ENCODE measurements at regions not wholly inside any gene's neighbourhood (a gene's known extent, or its start where the extent isn't known, plus 50 kb on each side); places are given as distances from the start of the nearest gene placed in this dataset.

DNA sequence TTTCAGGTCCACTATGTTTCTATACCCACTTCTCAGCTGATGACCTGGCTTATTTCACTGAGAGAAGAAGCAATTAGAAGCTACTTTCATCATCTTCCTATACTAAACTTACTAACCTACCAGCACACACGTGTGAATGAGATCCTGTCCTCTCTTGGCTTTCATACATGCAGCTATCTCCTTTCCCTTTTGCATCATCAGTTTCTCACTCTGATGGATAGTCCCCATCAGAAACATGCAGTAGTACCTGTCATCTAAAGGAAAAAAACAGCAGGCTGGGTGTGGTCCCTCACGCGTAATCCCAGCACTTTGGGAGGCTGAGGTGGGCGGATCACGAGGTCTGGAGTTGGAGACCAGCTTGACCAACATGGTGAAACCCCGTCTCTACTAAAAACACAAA is 237.6 kb upstream of the C2CD4B start:
- Histone ChIP-seq H3K4me3 (ENCODE audit: low read depth, low read length) (no peak overlapping the region), H3K27ac (no peak overlapping the region)
- no peak for DNase-seq

DNA sequence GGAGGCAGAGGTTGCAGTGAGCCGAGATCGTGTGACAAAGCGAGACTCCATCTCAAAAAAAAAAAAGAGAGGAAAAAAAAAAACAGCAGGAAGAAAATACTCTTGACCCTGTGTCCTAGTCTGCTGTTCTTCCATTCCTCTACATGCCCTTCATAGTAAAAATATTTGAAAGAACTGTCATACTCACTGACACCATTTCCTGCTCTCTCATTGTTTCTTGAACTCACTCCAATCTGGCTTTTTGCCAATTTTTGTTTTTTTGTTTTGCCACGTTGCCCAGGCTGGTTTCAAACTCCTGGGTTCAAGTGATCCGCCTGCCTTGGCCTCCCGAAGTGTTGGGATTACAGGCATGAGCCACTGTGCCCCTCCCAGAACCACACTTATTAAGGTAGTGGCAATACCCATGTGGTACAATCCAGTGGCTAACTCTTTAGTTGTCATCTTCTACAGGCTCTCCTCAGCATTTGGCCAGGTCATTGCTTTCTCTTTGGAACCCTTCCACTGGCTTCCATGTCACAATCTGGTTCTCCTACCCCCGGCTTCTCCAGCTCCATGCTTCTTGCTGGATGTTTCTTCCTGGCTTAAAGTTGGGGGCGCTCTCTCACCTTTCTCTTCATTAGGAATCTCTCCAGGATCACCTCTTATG is 238.2 kb upstream of the C2CD4B start:
- H3K4me3 ChIP-seq (ENCODE audit: low read depth, low read length) = no peak overlapping the region
- H3K27ac ChIP-seq = peak overlapping the region; percentile 4; the same call in 1 of the 2 replicates
- DNase-seq = no peak

More for the DNA sequence above, 237.6 kb upstream of the C2CD4B start:
- Histone ChIP-seq H3K27me3 (ENCODE audit: insufficient read depth, low read depth, severe bottlenecking) (no peaks in the 10 kb centered on the region), H3K36me3 (no peaks in the 10 kb centered on the region), H3K9me3 (ENCODE audit: severe bottlenecking) (peaks cover 3% of the 10 kb centered on the region)
- TF ChIP-seq, protein P1, sequence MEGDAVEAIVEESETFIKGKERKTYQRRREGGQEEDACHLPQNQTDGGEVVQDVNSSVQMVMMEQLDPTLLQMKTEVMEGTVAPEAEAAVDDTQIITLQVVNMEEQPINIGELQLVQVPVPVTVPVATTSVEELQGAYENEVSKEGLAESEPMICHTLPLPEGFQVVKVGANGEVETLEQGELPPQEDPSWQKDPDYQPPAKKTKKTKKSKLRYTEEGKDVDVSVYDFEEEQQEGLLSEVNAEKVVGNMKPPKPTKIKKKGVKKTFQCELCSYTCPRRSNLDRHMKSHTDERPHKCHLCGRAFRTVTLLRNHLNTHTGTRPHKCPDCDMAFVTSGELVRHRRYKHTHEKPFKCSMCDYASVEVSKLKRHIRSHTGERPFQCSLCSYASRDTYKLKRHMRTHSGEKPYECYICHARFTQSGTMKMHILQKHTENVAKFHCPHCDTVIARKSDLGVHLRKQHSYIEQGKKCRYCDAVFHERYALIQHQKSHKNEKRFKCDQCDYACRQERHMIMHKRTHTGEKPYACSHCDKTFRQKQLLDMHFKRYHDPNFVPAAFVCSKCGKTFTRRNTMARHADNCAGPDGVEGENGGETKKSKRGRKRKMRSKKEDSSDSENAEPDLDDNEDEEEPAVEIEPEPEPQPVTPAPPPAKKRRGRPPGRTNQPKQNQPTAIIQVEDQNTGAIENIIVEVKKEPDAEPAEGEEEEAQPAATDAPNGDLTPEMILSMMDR (IDR thresholded peaks at IDR 0.05; ENCODE audit: low read depth, low read length) = no peak

DNA sequence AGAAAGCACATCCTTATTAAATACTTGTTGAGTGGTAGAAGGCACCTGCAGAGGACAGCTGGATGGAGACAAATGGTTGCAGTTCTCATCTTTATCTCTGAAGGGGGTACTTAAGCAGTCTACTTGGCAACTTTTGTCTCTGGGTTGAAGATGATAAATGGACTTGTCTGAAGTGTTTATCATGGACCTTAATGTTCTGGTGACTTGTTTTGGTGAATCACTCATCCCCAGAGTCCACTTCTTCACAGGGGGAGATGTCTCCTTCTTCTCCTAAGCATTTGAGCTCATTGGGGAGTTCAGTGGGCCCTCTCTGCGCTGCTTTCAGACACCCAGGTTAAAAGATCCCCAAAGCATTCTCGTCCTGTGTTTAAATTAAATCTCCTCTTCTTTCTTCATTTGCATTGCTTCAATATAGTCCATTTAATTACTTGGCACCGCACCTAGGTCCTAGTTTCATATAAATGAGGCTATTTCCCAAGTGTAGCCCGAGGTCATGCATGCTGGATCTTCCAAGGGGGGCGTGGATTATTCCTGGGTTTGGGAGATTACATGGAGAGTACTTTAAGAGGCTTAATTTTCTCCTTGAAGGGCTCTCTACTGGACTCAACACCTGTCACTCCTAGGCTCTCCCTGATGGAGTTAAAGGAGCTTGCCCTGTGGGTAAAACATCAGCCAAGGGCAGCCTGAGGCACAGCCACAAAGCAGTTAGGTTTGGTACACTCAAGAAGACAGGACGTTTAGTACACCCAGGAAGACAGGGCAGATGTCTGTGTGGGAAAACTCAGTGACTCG is 239.3 kb upstream of the C2CD4B start:
- peak overlapping the region; percentile 78 for H3K27ac ChIP-seq
- TF ChIP-seq, protein P1 (IDR thresholded peaks at IDR 0.05; ENCODE audit: low read depth, low read length) = no peak
- no peaks in the 10 kb centered on the region for H3K36me3 ChIP-seq
- H3K9me3 ChIP-seq (ENCODE audit: severe bottlenecking) = no peaks in the 10 kb centered on the region
- DNase-seq = peak; percentile 85
- H3K4me3 ChIP-seq (ENCODE audit: low read depth, low read length) = peak overlapping the region; percentile 11; the same call in 1 of the 2 replicates
- H3K27me3 ChIP-seq (ENCODE audit: insufficient read depth, low read depth, severe bottlenecking) = no peaks in the 10 kb centered on the region

More for the DNA sequence above, 238.2 kb upstream of the C2CD4B start:
- TF ChIP-seq, protein P1 (IDR thresholded peaks at IDR 0.05; ENCODE audit: low read depth, low read length) = no peak
- Histone ChIP-seq H3K27me3 (ENCODE audit: insufficient read depth, low read depth, severe bottlenecking) (no peaks in the 10 kb centered on the region), H3K9me3 (ENCODE audit: severe bottlenecking) (peaks cover 3% of the 10 kb centered on the region), H3K36me3 (no peaks in the 10 kb centered on the region)

DNA sequence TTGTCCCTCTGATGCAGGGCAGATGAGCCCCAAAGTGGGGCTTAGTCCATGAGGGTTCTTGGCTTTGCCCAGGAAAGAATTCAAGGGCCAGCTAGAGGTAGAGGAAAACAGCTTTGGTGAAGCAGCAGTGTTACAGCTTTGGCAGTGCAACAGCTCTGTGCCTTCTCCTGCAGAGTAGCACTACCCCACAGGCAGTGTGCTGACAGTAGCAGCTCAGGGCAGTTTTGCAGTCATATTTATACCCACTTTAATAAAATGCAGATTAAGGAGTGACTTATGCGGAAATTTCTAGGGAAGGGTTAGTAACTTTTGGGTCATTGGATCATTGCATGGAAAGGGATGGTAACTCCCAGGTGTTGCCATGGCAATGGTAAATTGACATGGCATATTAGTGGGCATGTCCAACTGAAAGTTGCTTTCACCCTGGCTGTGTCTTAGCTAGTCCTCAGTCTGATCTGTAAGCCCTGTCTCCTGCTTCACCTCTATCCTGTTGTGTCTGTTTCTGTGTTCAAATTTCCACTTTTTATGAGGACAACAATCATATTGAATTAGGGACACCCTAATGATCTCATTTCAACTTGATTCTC is 241.3 kb upstream of the C2CD4B start:
- no peak overlapping the region for H3K27ac ChIP-seq
- no peak overlapping the region for H3K4me3 ChIP-seq (ENCODE audit: low read depth, low read length)
- H3K36me3 ChIP-seq = no peaks in the 10 kb centered on the region
- H3K9me3 ChIP-seq (ENCODE audit: severe bottlenecking) = no peaks in the 10 kb centered on the region
- DNase-seq = no peak
- TF ChIP-seq, protein P1 (IDR thresholded peaks at IDR 0.05; ENCODE audit: low read depth, low read length) = no peak
- no peaks in the 10 kb centered on the region for H3K27me3 ChIP-seq (ENCODE audit: insufficient read depth, low read depth, severe bottlenecking)

DNA sequence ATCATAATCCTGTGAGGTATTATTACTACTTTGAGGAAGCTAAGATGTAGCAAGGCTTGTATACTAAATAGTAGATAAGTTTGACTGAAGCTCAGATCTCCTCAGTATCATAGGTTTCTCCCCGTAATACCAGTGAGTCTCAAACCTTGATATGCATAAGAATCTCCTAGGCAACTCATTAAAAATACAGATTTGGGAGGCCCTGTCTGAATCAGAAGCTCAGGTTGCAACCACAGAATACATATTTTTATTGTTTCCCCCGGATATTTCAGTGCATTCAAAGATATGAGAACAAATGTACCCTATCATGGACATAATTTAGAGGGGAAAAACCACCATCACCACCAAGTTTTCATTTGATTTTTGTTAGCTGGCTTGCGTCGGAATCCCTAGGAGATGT is 242.1 kb upstream of the C2CD4B start:
- no peaks in the 10 kb centered on the region for H3K27me3 ChIP-seq (ENCODE audit: insufficient read depth, low read depth, severe bottlenecking)
- H3K36me3 ChIP-seq = no peaks in the 10 kb centered on the region
- H3K9me3 ChIP-seq (ENCODE audit: severe bottlenecking) = no peaks in the 10 kb centered on the region
- DNase-seq = no peak
- no peak overlapping the region for H3K27ac ChIP-seq
- TF ChIP-seq, protein P1 (IDR thresholded peaks at IDR 0.05; ENCODE audit: low read depth, low read length) = no peak
- no peak overlapping the region for H3K4me3 ChIP-seq (ENCODE audit: low read depth, low read length)

Measured in WERI-Rb-1 (cell line).